ENCODE measurements at regions not wholly inside any gene's neighbourhood (a gene's known extent, or its start where the extent isn't known, plus 50 kb on each side); places are given as distances from the start of the nearest gene placed in this dataset.
A peak's percentile ranks its signal among the peaks of the same experiment; 100 is the strongest.

DNA sequence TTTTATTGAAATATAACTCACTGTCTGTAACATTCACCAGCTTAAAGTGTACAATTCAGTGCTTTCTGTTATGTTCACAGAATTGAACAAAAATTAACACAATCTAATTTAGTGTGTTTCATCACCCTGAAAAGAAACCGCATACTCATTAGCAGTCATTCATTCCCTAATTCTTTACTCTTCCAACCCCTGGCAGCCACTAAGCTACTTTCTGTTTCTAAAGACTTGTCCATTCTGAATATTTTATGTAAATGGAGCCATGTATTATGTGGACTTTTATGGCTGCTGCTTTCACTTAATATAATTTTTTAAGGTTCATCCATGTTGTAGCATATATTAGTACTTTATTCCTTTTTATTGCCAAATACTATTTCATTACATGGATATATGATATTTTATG is 94.7 kb upstream of the ATP8A1 start:
- DNase-seq (ENCODE audit: low spot score): no peak
- in situ Hi-C loops (cut with HindIII; ENCODE audit: low sequenced_read_pairs): no loop called here

DNA sequence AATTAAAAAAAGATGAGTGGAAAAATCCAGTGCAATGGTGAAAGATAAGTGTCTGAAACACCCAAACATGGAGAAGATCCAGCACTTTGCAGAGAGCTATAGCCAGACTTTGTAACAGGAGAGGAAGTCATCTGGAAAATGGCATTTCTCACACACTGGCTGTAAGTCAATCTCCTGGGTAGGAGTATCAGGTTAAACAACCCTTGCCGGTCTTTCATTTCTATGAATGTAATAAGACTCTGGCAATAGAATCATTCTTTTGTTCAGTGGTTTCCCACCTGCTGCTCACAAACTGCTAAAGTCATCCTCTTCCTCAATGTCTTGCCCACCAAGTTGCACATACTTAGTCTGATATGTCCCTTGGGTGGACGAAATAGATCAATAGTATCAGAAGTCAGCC is 94.0 kb upstream of the ATP8A1 start:
- DNase-seq (ENCODE audit: low spot score): peak; percentile 3
- in situ Hi-C loops (cut with HindIII; ENCODE audit: low sequenced_read_pairs): no loop called here

GRCh38 chr4:42750091-42750490 is 93.2 kb upstream of the ATP8A1 start:
- in situ Hi-C loops (cut with HindIII; ENCODE audit: low sequenced_read_pairs): no loop called here
- peak; percentile 10 for DNase-seq (ENCODE audit: low spot score)

DNA sequence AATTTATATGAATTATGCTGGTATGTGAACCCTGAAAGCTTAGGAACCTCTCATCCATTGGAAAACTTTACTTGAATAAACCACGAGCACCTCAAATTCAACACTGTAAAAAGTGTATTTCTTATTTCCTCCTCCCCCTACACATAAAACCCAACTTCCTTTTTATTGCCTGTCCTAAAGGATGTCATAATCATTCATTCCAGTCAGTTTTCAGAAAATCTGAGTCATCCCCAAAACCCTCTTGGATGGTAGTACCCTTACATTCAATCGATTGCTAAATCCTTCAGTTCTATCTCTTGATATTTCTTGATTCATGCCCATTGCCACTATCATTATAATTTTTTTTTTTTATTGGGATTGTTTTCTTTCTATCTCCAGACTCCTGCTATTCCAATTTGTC is 91.1 kb upstream of the ATP8A1 start:
- in situ Hi-C loops (cut with HindIII; ENCODE audit: low sequenced_read_pairs): no loop called here
- DNase-seq (ENCODE audit: low spot score): no peak

GRCh38 chr4:42736527-42737195 is 79.8 kb upstream of the ATP8A1 start:
- no peak for DNase-seq (ENCODE audit: low spot score)
- in situ Hi-C loops (cut with HindIII; ENCODE audit: low sequenced_read_pairs): no loop called here

- DNase-seq (ENCODE audit: low spot score): no peak
- in situ Hi-C loops (cut with HindIII; ENCODE audit: low sequenced_read_pairs): no loop called here
These were observed 76.5 kb upstream of the ATP8A1 start for GRCh38 chr4:42733380-42733779.

DNA sequence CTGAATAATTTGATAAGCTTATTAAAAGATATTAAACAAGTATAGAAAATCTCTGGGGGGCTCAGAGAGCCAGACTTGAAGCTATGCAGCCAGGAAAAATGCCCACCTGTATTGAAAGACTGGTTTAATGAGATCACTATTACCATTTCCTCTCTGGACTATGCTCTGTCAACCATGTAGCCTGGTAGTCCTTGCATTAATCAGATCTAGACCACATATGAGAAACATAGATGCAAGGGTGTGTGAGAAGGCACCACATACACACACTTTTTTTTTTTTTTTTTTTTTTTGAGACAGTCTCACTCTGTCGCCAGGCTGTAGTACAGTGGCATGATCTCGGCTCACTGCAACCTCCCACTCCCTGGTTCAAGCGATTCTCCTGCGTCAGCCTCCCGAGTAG is 75.9 kb upstream of the ATP8A1 start:
- in situ Hi-C loops (cut with HindIII; ENCODE audit: low sequenced_read_pairs): no loop called here
- DNase-seq (ENCODE audit: low spot score): no peak

DNA sequence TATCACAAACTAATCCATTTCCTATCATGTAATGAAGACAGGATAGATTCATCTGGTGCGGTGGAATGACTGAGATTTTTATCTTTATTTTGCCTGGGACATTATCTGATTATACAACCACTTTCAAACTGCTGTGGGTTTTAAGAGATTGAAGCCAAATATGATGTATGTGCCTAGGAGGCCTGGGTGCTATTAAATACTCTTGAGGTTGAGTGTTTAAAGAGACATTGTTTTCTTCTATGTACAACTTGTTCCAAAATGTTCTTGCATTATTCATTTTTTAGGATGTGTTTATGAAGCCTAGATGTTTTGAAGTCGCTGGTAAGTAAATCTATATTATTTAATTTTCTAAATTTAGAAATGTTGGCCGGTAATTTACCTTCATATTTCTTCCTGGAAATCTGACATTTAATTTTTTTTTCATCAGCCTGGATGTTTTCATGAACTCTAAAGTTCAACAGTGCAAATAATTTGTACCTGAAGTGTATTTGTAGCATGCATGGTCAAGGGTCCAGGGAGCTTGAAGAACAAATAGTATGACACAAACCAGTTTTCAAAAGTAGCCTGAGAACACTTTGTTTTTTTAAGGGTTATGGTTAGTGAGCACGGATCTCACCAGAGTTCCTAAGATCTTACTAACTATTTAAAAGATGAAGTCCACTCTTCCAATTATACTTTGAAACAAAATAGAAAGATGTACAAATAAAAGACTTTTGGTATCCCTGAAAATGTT is 72.8 kb upstream of the ATP8A1 start:
- DNase-seq (ENCODE audit: low spot score): no peak
- in situ Hi-C loops (cut with HindIII; ENCODE audit: low sequenced_read_pairs): no loop called here

DNA sequence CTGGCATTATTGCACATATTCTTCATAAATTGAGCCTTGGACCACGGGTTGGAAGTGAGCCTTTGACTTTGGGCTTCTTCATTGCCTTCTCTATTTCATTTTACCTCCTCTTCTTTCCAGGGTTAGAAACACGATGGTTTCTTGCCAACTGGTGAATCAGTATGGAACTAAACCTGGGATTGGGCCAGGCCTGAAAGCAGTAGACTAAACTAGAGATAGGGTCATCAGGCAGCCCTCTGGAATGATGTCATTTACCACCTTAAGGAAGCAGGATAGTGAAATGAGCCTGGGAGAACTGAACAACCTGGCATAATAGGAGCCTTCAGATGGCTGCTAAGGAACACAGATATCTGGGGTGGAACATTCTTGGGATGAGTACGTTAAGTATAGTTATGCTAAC is 67.5 kb upstream of the ATP8A1 start:
- in situ Hi-C loops (cut with HindIII; ENCODE audit: low sequenced_read_pairs): no loop called here
- no peak for DNase-seq (ENCODE audit: low spot score)

DNA sequence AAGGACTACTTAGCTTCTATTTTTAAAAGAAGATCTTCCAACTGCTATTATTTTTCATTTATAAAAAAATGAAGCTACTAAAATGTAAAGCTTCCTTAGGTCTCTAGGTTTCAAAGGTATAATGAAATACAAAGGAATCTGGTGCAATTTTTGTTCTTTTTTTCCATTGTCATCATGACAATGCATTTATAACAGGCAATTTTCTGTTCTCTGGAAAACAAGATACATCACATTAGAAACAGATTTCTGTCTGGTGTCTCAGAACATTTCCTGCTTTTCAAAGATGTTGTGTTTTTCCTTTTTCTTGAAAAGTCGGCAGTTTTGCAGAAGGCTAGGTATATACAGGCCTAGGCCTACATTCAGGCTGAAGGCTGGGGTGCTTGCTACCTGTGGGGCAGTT is 63.6 kb upstream of the ATP8A1 start:
- in situ Hi-C loops (cut with HindIII; ENCODE audit: low sequenced_read_pairs): no loop called here
- DNase-seq (ENCODE audit: low spot score): no peak

- DNase-seq (ENCODE audit: low spot score): no peak
- in situ Hi-C loops (cut with HindIII; ENCODE audit: low sequenced_read_pairs): no loop called here
These were observed 62.4 kb upstream of the ATP8A1 start for GRCh38 chr4:42719257-42719656.

- DNase-seq (ENCODE audit: low spot score): no peak
- in situ Hi-C loops (cut with HindIII; ENCODE audit: low sequenced_read_pairs): no loop called here
These were observed 61.4 kb upstream of the ATP8A1 start for GRCh38 chr4:42718336-42718735.

GRCh38 chr4:42716996-42717395 is 60.1 kb upstream of the ATP8A1 start:
- DNase-seq (ENCODE audit: low spot score): no peak
- in situ Hi-C loops (cut with HindIII; ENCODE audit: low sequenced_read_pairs): no loop called here

DNA sequence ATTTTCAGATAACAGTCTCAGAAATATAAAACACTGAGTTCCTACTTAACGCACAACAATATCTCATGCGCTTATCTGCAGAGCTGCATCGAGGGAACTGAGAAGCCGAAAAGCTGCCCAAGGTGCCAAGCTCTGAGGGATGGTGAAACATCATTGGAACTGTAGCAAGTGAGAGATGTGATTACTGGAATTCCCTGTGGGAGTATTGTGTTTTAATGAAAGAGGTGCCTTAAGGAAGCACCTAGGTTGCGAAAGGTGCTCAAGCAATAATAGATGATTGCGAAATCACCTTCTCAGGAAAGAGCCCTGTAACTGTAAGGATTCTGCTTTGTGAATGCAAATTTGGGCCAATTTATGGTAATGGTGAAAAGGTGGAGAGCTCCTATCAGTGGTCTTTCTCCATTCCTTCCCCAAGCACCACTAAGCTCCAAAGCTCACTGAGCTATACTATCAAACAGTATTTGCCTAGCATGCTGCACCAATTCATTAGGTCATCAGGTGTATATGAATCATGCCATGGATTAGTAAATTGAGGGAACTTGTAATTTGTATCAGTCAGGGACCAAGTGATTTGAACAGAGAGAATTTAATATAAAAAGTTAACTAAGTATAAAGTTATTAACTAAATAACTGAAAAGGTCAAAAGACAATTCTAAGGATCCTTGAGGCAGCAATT is 59.0 kb upstream of the ATP8A1 start:
- no peak for DNase-seq (ENCODE audit: low spot score)

DNA sequence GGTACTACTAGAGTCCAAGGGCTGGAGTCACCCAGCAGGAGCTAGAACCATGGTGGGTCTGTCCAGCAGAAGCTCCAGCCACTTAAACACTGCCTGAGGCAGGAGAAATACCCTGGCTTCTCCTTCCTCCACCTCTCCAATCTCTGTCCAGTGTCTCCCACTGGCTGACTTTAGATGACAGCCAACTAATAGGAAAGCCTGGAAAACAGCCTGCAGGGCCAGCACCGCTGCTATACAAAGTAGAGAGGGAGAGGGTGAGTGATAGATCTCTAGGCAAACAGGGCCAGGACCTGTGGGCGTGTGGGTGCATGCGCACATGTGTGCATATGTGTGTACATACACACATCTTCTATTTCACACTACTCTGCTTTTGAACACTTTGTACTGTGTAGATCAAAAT is 56.5 kb upstream of the ATP8A1 start:
- in situ Hi-C loops (cut with HindIII; ENCODE audit: low sequenced_read_pairs): no loop called here
- no peak for DNase-seq (ENCODE audit: low spot score)

More for the DNA sequence above, 59.0 kb upstream of the ATP8A1 start:
- in situ Hi-C loops (cut with HindIII; ENCODE audit: low sequenced_read_pairs): no loop called here

DNA sequence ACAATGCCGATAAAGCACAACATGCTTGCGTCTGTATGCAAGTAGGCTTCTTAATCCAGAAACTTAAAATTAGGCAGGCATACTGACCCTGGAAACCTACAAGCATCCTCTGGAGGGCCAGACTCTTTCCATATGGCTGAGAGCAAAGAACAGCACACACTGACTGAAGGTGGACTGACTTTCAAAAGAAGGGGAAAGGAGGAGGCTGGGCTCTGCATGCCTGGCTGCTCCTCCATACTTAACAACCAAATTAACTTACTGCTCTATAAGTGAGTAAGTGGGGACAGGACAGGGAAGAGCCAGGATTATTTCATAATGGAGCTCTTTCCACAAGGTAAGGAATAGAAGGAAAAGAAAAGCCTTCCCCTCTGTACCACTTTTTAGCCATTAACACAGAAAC is 55.9 kb upstream of the ATP8A1 start:
- in situ Hi-C loops (cut with HindIII; ENCODE audit: low sequenced_read_pairs): no loop called here

DNA sequence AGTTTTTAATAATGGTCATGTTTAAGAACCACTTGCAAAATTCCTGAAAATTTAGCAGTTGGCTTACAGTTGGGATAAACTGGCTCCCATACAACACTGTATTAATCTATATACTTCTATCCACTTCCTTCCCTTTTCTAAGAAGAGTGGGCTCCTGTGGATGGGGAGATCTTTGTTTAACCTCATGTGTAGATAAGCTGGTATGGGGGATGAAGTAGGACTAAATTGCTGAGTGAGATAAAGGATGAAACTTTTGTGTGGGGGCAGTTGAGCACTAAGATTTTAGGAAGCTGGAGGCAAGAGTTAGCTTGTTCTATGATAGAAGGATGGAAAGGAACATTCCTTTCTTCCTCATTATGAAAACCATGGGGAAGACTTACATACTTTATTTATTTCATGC is 54.6 kb upstream of the ATP8A1 start:
- no peak for DNase-seq (ENCODE audit: low spot score)
- in situ Hi-C loops (cut with HindIII; ENCODE audit: low sequenced_read_pairs): no loop called here

More for the DNA sequence above, 55.9 kb upstream of the ATP8A1 start:
- no peak for DNase-seq (ENCODE audit: low spot score)

DNA sequence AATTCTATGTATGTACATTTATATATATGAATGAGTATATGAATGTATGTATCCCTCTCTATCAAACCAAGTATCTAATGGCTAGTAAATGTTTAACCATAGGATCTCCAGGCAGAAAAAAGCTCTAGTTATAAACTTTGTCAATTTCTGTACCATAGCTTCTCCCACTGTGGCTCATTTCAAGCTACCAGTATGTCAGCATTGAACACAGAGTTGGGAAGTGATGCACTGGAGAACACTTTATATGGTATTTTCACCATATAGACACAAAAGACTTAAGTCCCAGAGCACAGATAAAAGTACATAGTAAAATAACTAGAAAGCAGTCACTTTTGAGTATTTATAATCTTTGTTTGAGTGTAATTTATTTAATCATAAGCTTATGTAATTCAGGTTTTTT is 53.9 kb upstream of the ATP8A1 start:
- in situ Hi-C loops (cut with HindIII; ENCODE audit: low sequenced_read_pairs): no loop called here
- DNase-seq (ENCODE audit: low spot score): no peak

- DNase-seq (ENCODE audit: low spot score): no peak
- in situ Hi-C loops (cut with HindIII; ENCODE audit: low sequenced_read_pairs): no loop called here
These were observed 53.4 kb upstream of the ATP8A1 start for GRCh38 chr4:42710329-42710728.

DNA sequence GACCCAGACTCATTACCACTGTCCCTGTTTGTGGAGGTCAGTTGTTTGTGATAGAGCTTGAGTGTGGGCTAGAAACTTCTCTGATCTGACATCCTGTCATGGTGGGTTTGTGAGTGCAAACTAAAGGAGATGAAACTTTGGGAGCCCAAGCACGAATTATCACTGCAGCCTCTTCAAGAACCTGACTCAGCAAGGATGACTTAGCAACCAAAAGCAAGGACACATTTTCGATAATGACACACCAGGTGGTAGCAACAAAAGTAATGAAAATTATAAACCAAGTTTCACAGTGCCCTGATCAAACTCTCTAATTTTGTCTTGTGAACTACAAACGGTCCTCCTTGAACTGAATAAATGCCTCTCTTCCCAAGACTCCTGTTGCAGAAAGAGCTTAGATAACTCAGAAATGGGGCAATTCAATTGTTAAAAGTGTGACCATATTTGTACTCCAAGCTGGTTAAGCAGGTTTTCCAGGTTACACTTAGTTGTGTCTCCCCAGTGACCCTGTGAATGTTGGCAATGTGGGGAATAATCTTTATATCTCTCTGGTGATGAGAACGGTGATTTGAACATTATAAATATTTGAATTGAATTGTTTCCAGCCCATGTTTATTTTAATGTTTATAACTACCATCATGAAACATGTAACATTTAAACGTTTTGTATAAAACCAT is 52.6 kb upstream of the ATP8A1 start:
- in situ Hi-C loops (cut with HindIII; ENCODE audit: low sequenced_read_pairs): no loop called here
- DNase-seq (ENCODE audit: low spot score): no peak

Measured in G401 (cell line).